ENCODE measurements at regions not wholly inside any gene's neighbourhood (a gene's known extent, or its start where the extent isn't known, plus 50 kb on each side); places are given as distances from the start of the nearest gene placed in this dataset.

- no peak for DNase-seq
Observed at GRCh38 chr3:53944028-53944427, 52.4 kb upstream of the SELENOK start.

GRCh38 chr3:53941950-53942349 lies 50.3 kb upstream of the SELENOK start:
- DNase-seq: no peak
